C4-2B (cell line): ENCODE measurements at regions not wholly inside any gene's neighbourhood (a gene's known extent, or its start where the extent isn't known, plus 50 kb on each side); places are given as distances from the start of the nearest gene placed in this dataset.

ENCODE experiments used
- ZFX ChIP-seq: fragments of 450-650 bp; IDR thresholded peaks from 2 replicates; pipeline ENCODE4 v1.6.1; 2017
- TF ChIP-seq, protein P1 (sequence below): fragments of 450-650 bp; conservative IDR thresholded peaks from 2 replicates; pipeline ENCODE4 v1.5.1; 2017; ENCODE audit warnings: mild to moderate bottlenecking

- TF ChIP-seq, protein P1, sequence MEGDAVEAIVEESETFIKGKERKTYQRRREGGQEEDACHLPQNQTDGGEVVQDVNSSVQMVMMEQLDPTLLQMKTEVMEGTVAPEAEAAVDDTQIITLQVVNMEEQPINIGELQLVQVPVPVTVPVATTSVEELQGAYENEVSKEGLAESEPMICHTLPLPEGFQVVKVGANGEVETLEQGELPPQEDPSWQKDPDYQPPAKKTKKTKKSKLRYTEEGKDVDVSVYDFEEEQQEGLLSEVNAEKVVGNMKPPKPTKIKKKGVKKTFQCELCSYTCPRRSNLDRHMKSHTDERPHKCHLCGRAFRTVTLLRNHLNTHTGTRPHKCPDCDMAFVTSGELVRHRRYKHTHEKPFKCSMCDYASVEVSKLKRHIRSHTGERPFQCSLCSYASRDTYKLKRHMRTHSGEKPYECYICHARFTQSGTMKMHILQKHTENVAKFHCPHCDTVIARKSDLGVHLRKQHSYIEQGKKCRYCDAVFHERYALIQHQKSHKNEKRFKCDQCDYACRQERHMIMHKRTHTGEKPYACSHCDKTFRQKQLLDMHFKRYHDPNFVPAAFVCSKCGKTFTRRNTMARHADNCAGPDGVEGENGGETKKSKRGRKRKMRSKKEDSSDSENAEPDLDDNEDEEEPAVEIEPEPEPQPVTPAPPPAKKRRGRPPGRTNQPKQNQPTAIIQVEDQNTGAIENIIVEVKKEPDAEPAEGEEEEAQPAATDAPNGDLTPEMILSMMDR = no peak
- no peak for TF ChIP-seq ZFX
These were observed 611.7 kb downstream of the ZIC1 start for GRCh38 chr3:148020861-148021260.
